HG03159 (cell line): ENCODE measurements at regions not wholly inside any gene's neighbourhood (a gene's known extent, or its start where the extent isn't known, plus 50 kb on each side); places are given as distances from the start of the nearest gene placed in this dataset.
A peak's percentile ranks its signal among the peaks of the same experiment; 100 is the strongest.

ENCODE experiments used
- ATAC-seq: cut with Tn5 transposase; IDR thresholded peaks from one replicate; pipeline ENCODE4 v1.9.1; 2021; ENCODE audit warnings: mild to moderate bottlenecking, moderate library complexity; ENCODE audit not compliant: unreplicated experiment

GRCh38 chr2:36060133-36060532, 295.4 kb upstream of the CRIM1 start:
- ATAC-seq = peak; percentile 6

GRCh38 chr2:36059691-36060090, 295.9 kb upstream of the CRIM1 start:
- ATAC-seq = peak; percentile 100

GRCh38 chr2:36058953-36059352, 296.6 kb upstream of the CRIM1 start:
- ATAC-seq = peak; percentile 36

GRCh38 chr2:36058076-36058475, 297.5 kb upstream of the CRIM1 start:
- no peak for ATAC-seq

GRCh38 chr2:36052819-36053218, 302.8 kb upstream of the CRIM1 start:
- no peak for ATAC-seq

GRCh38 chr2:36044411-36044810, 311.2 kb upstream of the CRIM1 start:
- no peak for ATAC-seq

- no peak for ATAC-seq
These were observed 320.4 kb upstream of the CRIM1 start for GRCh38 chr2:36035137-36035536.

GRCh38 chr2:36032046-36032445, 323.5 kb upstream of the CRIM1 start:
- no peak for ATAC-seq

GRCh38 chr2:36031471-36031870, 324.1 kb upstream of the CRIM1 start:
- ATAC-seq = no peak

GRCh38 chr2:36027616-36028015, 328.0 kb upstream of the CRIM1 start:
- no peak for ATAC-seq

- no peak for ATAC-seq
These were observed 342.5 kb upstream of the CRIM1 start for GRCh38 chr2:36013064-36013463.

- no peak for ATAC-seq
These were observed 349.1 kb upstream of the CRIM1 start for GRCh38 chr2:36006444-36006843.

- ATAC-seq = no peak
These were observed 352.6 kb upstream of the CRIM1 start for GRCh38 chr2:36002941-36003340.

GRCh38 chr2:35997488-35997887, 358.1 kb upstream of the CRIM1 start:
- ATAC-seq = no peak

- ATAC-seq = no peak
These were observed 366.1 kb upstream of the CRIM1 start for GRCh38 chr2:35989503-35989902.

- no peak for ATAC-seq
These were observed 366.5 kb upstream of the CRIM1 start for GRCh38 chr2:35989040-35989439.

- no peak for ATAC-seq
These were observed 368.7 kb upstream of the CRIM1 start for GRCh38 chr2:35986871-35987270.

GRCh38 chr2:35978218-35978617, 377.4 kb upstream of the CRIM1 start:
- ATAC-seq = peak; percentile 97

GRCh38 chr2:35976611-35977010, 379.0 kb upstream of the CRIM1 start:
- no peak for ATAC-seq

GRCh38 chr2:35973737-35974132, 381.8 kb upstream of the CRIM1 start:
- no peak for ATAC-seq

GRCh38 chr2:35973132-35973736, 382.3 kb upstream of the CRIM1 start:
- peak; percentile 65 for ATAC-seq

- no peak for ATAC-seq
These were observed 391.8 kb upstream of the CRIM1 start for GRCh38 chr2:35963824-35964223.

- ATAC-seq = no peak
These were observed 392.2 kb upstream of the CRIM1 start for GRCh38 chr2:35963357-35963756.
